BE2C (cell line): ENCODE measurements at regions not wholly inside any gene's neighbourhood (a gene's known extent, or its start where the extent isn't known, plus 50 kb on each side); places are given as distances from the start of the nearest gene placed in this dataset.
A peak's percentile ranks its signal among the peaks of the same experiment; 100 is the strongest.

Experiments
- DNase-seq: peaks from one replicate; pipeline ENCODE4 v3.0.0-alpha.2; 2020
- H3K27me3 ChIP-seq: fragments of 250-450 bp; sonication (Bioruptor Pico); 2 replicates; pipeline ENCODE4 v1.5.1; 2020; ENCODE audit warnings: mild to moderate bottlenecking
- H3K36me3 ChIP-seq: fragments of 250-450 bp; sonication (Bioruptor Pico); 2 replicates; pipeline ENCODE4 v1.5.1; 2020; ENCODE audit warnings: mild to moderate bottlenecking
- H3K4me1 ChIP-seq: fragments of 250-450 bp; sonication (Bioruptor Pico); 2 replicates; pipeline ENCODE4 v1.5.1; 2020
- H3K4me3 ChIP-seq: 2 replicates; pipeline ENCODE4 v1.5.1; 2011; ENCODE audit warnings: low read depth, low read length
- H3K9me3 ChIP-seq: fragments of 250-450 bp; sonication (Bioruptor Pico); 2 replicates; pipeline ENCODE4 v1.5.1; 2020
- TF ChIP-seq, protein P1 (sequence below): IDR thresholded peaks from 2 replicates; pipeline ENCODE4 v1.5.1; 2012; ENCODE audit warnings: mild to moderate bottlenecking, low read depth, low read length

DNA sequence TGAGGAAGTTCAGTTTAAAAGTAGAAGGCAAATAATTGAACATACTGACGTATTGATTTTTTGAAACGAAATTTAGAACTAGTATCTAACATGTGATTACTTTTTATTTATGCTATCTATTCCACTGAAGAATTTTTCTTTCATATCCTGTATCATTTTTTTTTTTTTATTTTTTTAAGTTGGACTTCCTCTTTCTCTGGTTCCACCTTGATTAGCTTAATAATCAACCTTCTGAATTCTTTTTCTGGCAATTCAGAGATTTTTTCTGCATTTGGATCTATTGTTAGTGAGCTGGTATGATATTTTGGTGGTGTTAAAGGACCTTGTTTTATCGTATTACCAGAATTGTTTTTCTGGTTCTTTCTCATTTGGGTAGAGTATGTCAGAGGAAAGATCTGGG, 411.2 kb downstream of the SOX11 start:
- DNase-seq, result no peak
- TF ChIP-seq, protein P1, sequence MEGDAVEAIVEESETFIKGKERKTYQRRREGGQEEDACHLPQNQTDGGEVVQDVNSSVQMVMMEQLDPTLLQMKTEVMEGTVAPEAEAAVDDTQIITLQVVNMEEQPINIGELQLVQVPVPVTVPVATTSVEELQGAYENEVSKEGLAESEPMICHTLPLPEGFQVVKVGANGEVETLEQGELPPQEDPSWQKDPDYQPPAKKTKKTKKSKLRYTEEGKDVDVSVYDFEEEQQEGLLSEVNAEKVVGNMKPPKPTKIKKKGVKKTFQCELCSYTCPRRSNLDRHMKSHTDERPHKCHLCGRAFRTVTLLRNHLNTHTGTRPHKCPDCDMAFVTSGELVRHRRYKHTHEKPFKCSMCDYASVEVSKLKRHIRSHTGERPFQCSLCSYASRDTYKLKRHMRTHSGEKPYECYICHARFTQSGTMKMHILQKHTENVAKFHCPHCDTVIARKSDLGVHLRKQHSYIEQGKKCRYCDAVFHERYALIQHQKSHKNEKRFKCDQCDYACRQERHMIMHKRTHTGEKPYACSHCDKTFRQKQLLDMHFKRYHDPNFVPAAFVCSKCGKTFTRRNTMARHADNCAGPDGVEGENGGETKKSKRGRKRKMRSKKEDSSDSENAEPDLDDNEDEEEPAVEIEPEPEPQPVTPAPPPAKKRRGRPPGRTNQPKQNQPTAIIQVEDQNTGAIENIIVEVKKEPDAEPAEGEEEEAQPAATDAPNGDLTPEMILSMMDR, result no peak
- H3K27me3 ChIP-seq, result no peaks in the 10 kb centered on the region
- H3K9me3 ChIP-seq, result no peaks in the 10 kb centered on the region
- no peak overlapping the region for H3K4me3 ChIP-seq
- H3K4me1 ChIP-seq, result no peaks in the 10 kb centered on the region
- H3K36me3 ChIP-seq, result no peaks in the 10 kb centered on the region

DNA sequence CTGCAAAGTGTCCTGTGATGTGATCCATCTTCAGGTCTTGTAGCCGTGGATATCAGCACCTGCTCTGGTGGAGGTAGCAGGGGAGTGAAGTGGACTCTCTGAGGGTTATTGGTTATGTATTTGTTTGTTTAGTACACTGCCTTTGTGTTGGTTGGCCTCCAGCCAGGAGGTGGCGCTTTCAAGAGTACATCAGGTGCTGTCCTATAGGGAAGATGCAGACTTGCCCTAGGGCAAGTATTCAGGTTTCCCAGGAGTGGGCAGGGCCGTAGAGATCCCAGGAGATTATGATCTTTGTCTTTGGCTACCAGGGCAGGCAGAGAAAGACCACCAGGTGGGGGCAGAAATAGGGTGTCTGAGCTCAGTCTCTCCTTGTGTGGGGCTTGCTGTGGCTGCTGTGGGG, 411.8 kb downstream of the SOX11 start:
- no peaks in the 10 kb centered on the region for H3K36me3 ChIP-seq
- DNase-seq, result peak; percentile 47

DNA sequence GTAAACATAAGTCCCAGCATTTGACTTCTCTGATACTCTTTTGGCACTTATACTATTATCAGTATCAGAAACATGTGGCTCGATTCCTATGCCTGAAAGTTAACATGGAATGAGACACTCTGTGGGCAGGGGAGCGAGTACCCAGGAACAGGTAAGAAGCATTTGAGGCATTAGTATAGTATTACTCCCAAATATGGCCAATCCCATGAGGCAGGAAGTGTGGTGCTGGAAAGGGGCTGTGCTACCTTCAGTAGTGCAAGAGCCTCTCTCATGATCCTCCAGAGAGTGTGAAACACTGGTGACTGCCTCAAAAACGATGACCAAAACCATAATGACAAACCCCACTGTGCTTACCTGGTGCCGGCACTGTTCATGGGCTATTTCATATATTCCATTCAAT, 415.1 kb downstream of the SOX11 start:
- TF ChIP-seq, protein P1, result no peak
- Histone ChIP-seq H3K27me3 (no peaks in the 10 kb centered on the region), H3K9me3 (no peaks in the 10 kb centered on the region; the same call in 1 of the 2 replicates), H3K4me3 (no peak overlapping the region), H3K36me3 (no peaks in the 10 kb centered on the region), H3K4me1 (no peaks in the 10 kb centered on the region)
- no peak for DNase-seq

More for the DNA sequence above, 411.8 kb downstream of the SOX11 start:
- H3K4me1 ChIP-seq, result no peaks in the 10 kb centered on the region
- H3K4me3 ChIP-seq, result no peak overlapping the region; the same call in 1 of the 2 replicates
- no peaks in the 10 kb centered on the region for H3K9me3 ChIP-seq
- H3K27me3 ChIP-seq, result no peaks in the 10 kb centered on the region
- TF ChIP-seq, protein P1, result 0 out of 2 replicates have a peak, but pooled peaks have one; percentile 27

DNA sequence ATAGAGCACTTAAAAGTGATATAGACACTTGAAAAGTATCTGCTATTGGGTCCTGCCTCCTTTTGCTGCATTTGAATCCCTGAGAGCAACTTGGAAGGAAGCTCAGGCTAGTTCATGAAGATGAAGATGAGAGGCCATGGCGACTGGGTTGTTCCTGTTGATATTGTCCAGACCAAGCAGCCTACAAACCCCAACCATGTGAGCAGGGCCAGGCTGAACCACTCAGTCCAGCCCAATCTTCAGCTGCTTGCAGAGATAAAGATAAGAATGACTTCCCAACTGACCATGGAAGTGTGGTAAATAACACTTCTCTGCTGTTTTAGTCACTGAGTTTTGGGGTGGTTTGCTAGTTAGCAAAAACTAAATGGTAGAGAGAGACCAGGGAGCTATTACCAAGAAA, 417.6 kb downstream of the SOX11 start:
- H3K9me3 ChIP-seq, result no peaks in the 10 kb centered on the region; the same call in 1 of the 2 replicates
- no peaks in the 10 kb centered on the region for H3K36me3 ChIP-seq
- TF ChIP-seq, protein P1, result no peak
- DNase-seq, result no peak
- 0 out of 2 replicates have a peak, but pooled peaks cover 4% of the 10 kb centered on the region for H3K4me1 ChIP-seq
- H3K4me3 ChIP-seq, result no peak overlapping the region
- no peaks in the 10 kb centered on the region for H3K27me3 ChIP-seq

DNA sequence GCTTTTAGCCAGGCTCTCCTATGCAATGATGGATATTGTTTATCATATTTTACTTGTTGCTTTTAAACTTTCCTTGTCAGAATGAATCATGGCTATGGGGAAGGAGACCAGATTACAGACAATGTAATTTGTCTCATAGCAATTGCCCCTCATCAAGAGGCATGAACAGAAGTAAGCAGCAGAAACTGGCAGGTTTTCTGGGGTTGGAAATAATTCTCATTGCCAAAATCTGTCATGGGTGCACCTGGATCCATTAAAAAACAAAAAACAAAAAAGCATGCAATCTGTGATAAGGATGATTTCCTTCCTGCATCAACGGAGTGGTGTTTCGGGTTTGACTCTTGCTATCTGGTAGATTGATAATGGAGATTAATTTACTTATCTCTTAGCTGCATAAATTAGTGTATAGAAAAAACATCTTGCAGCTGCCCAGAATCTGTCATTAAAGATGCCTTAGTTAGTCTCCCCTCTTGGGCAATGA, 419.6 kb downstream of the SOX11 start:
- H3K4me3 ChIP-seq, result no peak overlapping the region
- DNase-seq, result no peak
- TF ChIP-seq, protein P1, result no peak

DNA sequence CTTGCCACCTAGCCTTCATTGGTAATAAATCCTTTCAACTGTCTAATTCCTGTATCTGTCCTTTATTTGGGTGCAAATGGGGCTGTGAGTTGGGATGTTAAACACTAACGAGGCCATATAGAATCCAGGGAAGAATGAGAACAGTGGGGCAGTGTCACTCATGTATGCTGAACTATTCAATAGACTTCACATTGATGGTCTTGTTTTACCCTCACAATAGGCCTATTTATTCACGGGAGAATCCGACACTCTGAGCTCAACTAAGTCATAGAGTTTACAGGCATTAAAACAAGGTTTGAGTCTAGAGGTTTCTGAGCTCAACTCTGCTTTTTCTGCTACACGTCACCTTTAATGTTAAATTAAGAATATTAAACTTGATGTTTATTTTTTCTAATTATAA, 421.6 kb downstream of the SOX11 start:
- Histone ChIP-seq H3K9me3 (no peaks in the 10 kb centered on the region; the same call in 1 of the 2 replicates), H3K36me3 (no peaks in the 10 kb centered on the region), H3K4me3 (no peak overlapping the region), H3K4me1 (0 out of 2 replicates have a peak, but pooled peaks cover 4% of the 10 kb centered on the region), H3K27me3 (no peaks in the 10 kb centered on the region)
- TF ChIP-seq, protein P1, result no peak
- no peak for DNase-seq

More for the DNA sequence above, 419.6 kb downstream of the SOX11 start:
- H3K27me3 ChIP-seq, result no peaks in the 10 kb centered on the region
- no peaks in the 10 kb centered on the region for H3K36me3 ChIP-seq
- no peaks in the 10 kb centered on the region; the same call in 1 of the 2 replicates for H3K9me3 ChIP-seq
- 0 out of 2 replicates have a peak, but pooled peaks cover 4% of the 10 kb centered on the region for H3K4me1 ChIP-seq
